ENCODE measurements at regions not wholly inside any gene's neighbourhood (a gene's known extent, or its start where the extent isn't known, plus 50 kb on each side); places are given as distances from the start of the nearest gene placed in this dataset.
"Not testable (repeated sequence)": the region's sequence is repeated elsewhere in the genome, so short reads cannot be mapped to it uniquely, and the experiment has no call there.

DNA sequence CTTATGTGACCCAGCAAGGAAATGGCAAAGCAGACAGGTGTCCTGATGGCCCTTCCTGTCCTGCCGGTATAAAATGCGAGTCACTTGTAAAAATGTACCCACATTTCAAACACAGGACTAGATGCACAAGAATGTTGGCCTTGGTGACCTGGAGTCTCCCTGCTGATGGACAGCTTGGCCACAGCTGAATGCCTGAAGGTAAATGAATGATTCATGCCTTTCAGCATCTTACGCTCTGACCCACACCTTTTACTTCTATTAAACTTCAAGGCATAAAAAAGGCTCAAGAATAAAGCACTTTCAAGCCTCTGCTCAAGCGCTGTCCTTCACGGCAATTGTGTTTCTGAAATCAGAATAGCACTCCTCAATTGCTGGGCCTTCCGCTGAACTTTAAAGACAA, 228.0 kb upstream of the SLCO3A1 start:
- DNase-seq: no peak

DNA sequence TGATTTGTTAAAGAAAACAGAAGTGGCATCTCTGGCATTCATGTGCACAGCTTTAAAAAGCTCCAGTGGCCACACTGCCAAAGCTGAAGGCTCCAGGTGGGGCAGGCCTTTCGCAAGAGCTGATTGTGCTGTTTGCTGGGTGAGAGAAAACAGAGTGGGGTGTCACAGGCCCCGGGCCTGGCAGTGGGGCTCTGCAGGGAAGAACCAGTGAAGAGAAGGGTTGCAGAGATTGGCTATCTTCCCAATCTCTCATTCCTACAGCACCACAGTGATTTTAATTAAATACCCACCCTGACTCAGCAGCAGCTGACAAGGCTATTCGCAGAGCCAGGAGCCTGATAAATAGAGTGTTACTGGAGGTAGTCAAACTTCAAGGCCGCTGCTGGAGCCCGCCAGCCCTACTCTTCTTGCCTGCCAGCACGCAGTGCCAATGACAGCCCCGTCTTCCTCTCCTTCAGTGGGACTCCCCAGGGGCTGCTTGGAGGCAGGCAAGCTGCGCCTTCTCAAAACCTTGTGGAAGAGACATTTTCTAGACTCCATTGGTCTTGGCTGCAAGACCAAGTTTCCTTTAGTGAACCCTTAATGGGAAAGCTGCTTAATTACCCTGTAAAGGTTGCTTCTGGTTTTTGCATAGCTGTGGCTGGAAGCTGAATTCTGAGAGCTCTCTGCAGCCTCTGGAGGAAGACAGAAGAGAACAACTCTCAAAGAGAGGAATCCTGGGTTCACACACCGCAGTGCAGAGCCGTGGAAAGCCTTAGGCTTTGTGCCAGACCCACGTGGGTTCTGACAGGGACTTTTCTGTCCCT, 225.8 kb upstream of the SLCO3A1 start:
- no peak for DNase-seq

DNA sequence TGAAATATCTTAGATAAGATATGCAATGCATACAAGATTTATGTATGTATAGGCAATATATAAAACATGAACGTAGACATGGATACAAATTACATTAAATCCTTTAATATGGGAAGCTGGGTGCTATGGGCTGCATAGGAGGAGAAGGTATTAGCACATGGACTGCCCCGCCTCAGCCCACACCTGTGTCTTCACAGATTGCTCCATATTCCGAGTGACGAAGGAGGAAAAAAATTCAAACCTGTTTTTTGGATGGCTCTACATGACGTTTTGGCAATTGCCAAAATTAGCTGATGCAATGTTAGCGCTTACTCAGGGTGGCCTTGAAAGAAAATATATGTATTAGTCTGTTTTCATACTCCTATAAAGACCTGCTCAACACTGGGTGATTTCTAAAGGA, 223.4 kb upstream of the SLCO3A1 start:
- DNase-seq: no peak

DNA sequence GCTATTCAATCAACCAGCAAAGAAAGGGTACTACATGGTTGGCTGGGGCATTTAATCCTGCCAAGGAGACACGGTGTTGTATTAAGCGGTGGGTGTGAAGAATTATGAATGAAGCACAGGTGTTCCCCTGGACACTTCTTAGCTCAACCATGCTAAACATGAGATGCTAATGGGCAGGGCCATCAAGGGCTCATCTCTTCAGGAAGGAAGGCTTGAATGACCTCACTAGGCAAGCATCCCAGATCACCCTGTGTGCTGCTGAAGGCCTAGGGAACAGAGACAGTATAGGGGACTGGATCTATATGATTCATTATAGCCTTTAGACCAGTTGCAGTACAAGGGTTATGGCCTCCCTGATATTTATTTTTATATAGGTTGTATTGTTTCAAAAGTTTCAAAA, 221.3 kb upstream of the SLCO3A1 start:
- DNase-seq: no peak

DNA sequence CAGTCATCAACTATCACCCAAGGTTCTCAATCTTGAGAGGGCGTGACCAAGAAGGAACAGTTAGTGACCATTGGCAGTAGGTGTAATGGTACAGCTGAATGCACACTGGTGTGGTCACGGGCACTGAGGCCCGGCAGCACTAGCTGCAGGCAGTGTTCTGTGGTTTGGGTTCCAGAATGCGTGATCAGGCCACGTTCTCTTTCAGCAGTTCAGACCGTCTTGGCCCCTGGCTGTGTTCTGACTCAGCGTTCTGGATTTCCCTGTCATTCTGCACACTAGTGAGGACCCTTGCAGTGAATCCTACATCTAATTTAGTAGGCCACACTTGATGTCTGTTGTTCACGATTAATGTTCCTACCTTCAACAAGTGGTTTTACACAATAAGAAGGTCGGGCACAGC, 220.5 kb upstream of the SLCO3A1 start:
- DNase-seq: no peak

DNA sequence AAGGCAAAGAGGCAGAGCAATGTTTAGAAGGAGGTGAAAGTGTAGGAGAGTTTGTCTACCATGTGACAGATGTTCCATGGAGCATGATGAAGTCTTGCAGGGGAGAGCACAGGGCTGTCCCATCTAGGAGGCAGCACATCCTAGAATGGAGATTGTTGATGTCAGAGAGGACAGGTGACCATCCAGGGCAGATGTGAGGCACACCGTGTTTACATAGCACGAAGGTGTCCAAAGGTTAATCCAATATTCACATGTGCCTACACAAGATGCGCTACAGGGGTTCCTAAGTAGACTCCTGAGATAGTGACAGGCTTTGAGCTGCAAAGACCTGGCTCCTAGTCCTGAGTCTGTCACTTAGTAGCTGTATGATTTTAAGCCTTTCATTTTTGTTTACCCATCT, 219.3 kb upstream of the SLCO3A1 start:
- peak; percentile 30 for DNase-seq

DNA sequence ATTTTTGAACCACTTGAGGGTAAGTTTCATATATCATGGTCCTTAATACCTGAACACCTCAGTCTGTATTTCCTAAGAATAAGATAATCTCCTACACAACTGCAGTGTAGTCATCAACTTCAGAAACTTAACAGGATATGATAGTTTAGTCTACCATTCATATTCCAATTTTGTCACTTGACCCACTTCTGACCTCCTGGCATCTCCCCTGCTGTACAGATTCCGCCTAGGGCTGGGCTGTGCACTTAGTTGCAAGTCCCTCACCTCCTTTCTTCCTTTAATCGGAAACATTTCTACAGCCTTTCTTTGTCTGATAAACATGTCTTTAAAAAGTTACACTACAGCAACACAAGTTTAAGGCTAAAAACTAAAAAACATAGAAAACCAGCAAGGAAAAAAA, 218.4 kb upstream of the SLCO3A1 start:
- DNase-seq: no peak

DNA sequence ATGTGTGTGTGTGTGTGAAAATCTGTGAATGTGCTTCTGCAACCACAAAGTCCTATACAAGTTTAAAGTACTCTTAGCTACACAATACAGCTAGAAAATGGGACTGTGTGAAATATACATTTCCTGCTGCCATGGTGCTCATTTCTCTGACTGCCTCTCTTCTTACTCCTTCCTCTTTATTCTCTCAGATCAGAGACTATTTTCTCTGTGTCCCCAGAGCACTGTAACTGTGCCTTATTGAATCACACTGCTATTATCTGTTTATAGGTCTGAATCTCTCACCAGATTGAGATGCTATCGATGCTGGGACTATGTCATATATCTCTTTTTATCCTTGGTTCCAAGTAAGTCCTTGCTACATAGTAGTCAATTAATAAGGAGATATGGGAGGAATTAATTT, 217.9 kb upstream of the SLCO3A1 start:
- DNase-seq: no peak

DNA sequence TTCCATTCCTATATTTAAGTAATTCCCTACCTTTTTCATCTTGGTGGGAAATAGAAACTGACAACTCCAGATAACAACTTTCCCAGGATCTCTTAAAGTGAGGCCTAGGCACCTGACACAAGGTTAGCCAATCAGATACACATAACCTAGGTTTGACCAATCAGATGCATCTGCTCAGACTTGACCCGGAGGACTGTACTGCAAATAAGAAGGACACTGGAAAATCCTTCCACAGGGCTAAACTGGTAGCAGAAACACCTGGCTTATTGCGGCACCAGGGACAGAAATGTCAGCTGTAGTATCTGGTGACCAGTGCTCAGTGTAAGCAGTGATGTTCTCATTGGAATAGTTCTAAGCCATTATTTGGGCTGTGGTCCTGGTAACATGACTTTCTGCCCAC, 204.5 kb upstream of the SLCO3A1 start:
- no peak for DNase-seq

DNA sequence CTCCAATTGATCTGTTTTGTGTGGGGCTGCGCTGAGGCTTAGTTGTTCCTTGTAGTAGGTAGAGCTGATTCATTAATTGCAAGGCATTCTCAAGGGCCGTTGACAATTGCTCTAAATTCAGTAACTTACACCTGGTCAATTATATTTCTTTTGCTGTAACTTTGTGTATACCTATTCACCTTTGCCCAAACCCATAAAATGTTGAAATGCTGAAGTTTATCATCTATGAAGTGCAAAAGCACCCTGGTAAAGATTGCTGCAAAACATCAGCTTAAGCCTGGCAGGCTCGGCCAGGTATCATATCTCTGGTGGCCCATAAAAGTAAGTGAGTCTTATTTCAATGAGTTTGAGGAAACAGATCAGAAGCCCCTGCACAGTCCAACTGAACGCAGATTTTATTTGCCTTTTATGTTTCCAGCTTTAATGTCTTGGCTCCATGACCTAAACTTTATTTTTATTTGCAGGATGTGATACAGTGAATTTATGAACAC, 203.6 kb upstream of the SLCO3A1 start:
- DNase-seq: no peak

DNA sequence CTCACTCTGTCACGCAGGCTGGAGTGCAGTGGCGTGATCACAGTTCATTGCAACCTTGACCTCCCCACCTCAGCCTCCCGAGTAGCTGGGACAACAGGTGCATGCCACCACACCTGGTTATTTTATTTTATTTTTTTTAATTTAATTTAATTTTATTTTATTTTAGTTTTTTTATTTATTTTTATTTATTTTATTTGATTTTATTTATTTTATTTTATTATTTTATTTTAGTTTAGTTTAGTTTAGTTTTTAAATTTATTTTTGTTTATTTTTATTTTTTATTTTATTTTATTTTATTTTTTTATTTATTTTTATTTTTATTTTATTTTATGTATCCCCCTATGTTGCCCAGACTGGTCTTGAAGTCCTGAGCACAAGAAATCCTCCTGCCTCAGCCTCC, 202.3 kb upstream of the SLCO3A1 start:
- DNase-seq: no peak

DNA sequence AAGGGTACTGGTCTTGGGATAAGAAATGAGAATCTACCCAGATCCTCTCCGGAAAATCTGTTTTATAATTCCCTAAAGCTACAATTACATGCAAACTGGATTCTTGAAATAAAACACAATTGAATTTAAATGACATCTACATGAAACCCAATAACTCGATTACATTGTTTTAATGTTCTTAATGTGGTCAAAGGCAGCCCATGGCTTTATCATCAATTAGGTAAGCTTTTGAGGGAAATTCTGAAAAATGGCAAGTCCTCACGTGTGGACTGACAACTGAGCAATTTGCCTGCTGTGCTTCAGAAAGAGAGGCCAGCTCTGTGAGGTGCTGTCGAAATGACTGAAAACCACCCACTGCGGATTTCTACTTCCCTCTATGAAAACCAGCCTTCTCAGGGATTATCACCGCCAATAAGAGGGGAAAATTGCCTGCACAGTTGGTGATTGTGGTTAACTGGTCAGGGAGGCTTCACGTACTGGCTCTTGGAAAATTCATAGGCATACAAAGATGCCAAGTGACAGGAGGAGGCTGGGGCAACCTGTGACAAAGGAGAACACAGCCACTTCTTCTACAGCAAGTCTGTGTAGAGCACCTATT, 200.8 kb upstream of the SLCO3A1 start:
- DNase-seq: peak; percentile 75

DNA sequence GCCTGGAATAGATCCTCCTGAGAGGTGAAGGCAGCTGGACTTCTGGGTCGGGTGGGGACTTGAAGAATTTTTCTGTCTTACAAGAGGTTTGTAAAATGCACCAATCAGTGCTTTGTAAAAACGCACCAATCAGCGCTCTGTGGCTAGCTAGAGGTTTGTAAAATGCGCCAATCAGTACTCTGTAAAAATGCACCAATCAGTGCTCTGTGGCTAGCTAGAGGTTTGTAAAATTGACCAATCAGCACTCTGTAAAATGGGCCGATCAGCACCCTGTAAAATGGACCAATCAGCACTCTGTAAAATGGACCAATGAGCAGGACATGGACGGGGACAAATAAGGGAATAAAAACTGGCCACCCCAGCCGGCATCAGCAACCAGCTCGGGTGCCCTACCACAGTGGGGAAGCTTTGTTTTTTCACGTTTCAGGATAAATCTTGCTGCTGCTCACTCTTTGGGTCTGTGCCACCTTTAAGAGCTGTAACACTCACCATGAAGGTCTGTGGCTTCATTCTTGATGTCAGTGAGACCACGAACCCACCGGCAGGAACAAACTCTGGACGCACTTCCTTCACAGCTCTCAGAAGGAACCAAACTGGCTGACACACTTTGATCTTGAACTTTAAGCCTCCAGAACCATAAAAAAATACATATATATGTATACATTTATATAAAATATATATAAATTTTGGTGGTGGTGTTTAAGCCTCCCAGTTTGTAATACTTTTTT, 197.8 kb upstream of the SLCO3A1 start:
- not testable (repeated sequence) for DNase-seq

DNA sequence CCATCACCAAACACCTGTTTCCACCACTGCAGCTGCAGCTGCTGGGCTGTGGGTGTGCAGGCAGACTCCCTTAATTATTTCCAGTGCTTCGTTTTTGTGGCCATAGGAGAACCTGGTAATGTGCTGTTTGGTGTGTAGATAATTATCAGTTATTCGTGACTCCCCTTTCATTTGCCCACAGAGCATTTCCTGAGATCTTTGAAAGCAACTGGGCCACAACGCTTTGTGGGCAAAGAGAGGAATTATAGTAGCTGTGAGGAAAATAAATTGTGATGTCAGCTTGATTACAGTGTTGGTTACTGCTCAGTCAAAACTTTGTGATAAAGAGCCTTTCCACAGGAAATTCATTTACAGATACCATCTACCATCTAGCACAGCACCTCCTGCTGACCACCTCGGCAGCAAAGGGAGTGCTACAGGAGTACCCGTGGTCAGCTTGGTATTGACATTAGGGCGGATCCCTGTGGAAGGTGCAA, 193.3 kb upstream of the SLCO3A1 start:
- peak; percentile 52 for DNase-seq

DNA sequence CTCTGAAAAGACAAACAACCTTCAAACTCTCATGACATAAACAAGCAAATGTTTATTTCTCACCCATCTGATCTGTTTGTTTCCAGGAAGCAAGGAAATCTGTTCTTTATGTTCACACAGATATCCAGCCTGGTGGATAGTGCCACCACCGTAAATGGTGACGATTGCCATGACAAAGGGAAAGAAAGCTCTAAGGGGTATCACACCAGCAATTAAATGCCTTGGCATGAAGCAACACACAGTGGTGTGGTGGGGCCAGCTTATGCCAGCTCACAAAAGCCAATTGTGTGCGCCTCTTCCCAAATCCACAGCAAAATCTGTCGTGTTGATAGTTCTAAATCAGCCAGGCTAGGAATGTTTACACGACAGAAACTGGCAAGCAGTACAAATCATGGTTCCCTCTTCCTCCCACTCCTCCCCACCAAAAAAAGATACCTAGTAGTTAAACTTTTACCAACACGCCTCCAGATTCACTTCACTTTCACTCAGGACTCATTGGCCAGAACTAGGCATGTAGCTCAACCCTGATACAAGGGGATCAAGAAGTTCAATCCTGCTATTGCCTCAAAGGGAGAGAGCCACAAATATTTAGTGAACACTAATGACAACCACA, 189.2 kb upstream of the SLCO3A1 start:
- no peak for DNase-seq

DNA sequence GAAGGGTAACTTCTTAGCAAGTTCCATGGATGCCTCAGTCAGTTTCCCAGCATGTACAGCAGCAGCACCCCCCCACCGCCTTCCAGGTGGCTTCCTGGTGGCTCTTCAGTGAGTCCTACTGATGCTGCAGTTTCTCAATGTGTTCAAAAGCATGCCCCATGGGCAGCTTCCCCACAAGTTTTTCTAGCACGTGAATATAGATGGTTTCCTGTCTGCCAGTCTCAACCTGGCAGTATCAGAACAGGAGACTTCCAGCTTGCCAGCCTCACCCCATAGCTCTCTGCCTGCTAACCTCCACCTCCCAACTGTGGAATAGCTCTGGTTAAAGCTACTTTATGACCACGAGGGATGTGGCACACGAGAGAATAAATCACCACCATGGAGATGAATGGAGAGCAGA, 188.3 kb upstream of the SLCO3A1 start:
- no peak for DNase-seq

DNA sequence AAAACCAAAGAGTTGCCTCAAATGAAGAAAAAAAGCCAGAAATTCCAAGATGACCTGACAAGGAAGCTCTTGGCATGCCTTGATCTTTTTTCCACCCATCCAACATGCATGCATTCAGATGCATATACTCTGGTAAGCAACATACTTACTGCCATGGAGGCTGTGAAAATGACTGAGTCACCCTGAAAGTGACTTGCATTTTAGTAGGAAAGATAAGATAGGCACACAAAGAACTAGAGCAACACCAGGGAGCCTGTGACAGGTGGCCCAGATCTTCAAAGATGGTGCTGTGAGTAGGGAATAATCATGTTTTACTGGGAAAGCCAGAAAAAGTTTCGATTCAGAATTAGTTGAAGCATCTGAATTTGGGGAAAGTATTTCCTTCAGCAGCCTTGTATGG, 185.1 kb upstream of the SLCO3A1 start:
- DNase-seq: no peak

DNA sequence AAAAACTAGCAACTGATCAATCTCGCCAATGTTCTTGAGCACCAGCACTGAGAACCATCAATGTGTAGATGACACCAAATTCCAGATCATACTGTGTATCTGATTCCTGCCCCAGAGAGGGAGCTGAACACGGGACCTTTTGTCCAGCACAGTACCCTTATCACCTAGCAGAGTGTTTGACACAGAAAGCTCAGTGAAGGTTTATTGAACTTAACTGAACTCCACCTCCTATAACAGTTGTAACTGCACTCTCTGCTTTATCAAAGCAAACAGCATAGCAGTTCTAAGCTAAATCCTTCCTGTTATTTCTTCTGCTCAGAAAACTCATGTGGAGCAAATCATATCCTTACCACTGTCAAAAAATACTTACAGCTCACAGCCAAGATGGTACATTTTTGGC, 183.4 kb upstream of the SLCO3A1 start:
- no peak for DNase-seq

DNA sequence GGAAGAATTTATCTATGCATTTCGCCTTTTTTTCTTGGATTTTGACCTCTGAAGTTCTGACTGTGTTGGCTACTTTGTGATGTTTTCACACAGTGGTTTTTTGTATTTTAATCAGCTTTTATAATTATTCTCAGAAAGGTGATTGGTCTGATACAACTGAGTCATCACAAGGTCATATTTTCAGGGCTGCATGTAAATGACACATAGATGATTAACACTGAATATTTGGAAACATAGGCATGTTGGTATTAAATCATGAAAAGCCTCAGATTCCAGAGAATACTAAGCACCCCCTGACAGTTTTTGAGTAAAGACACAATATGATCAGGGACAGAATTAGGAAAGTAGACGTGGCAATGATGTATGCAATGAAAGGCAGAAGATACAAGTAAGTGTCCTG, 175.5 kb upstream of the SLCO3A1 start:
- no peak for DNase-seq

DNA sequence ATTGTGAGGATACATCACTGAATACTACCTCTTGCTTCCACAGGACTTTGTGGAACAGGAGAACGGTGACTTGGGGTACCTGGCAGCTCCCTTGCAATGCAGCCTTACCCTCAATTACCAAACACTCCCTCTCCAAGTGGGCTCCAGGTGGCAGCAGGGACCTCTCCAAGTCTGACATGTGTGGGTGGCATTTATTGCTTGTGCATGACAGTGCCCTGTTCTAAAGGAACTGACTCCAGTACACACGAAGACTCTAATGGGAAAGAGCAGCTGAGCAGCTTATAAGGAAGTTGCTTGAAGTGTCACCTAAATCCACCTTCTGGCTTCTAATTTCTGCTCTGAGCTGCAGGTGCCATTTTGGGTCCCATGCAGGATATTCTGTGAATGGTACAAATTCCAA, 174.1 kb upstream of the SLCO3A1 start:
- no peak for DNase-seq

DNA sequence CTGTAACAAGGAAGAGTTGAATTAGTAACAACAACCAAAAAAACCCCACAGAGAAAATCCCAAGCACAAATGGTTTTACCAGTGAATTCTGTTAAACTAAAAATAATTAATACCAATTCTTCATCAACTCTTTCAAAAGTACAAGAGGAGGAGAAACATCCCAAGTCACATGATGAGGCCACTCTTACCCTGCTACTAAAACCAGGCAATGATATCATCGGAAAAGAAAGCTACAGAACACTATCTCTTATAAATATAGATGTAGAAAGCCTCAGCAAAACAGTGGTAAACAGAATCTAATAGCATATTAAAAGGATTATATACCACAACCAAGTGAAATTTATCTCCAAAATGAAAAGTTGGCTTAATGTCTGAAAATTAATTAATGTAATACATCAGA, 168.1 kb upstream of the SLCO3A1 start:
- no peak for DNase-seq

DNA sequence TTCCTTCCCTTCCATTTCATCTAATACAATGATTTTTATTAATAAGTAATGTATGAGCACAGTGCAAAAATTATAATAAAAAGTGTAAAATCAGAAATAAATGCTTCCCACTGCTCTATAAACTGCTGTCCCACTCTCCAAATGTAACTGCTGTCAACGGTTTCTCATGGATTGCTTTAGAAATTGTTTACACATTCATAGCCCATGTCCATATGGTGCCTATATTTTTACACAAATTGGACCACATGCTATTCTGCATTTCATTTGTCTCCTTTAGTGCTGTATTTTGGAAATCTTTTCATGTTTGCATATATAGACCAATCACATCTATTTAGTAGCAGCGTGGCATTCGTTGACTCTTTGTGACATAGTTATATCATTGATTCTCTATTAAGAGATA, 164.7 kb upstream of the SLCO3A1 start:
- DNase-seq: no peak

DNA sequence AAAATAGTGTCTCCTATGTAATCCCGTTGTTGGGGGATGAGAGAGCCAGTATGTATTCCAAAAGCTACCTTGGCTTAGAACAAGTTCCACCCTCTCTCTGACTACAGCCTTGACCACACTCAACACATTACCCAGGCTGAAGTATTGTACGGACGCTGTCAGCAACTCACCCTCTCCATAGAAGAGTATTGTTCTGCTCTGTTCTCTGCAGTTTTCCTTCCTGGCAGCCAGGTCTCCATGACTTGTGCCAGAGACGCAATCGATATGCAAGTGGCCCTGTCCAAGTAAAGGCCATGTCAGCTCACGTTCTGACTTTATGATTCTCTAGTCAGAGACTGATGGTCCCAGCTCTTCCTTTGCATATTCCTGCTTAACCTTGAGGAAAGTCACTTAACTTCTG, 164.1 kb upstream of the SLCO3A1 start:
- DNase-seq: no peak

DNA sequence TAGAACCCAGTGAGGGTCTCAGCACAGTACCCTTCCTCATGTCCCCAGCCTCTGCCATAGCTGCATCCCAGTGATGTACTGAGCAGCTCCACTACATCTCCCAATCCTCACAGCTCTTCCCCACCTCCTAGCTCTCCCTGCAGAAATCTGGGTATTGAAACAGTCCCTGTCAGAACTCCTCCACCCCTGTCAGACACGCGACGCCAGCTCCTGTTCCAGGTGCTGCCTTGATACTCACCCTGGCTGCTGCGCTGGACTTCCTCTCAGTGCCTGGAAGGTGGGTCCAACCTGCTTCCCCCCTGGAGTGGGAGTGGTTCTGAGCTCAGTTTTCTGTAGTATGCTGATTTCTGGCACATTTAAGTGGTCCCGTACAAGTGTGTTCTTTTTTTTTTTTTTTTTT, 160.9 kb upstream of the SLCO3A1 start:
- no peak for DNase-seq
